ENCODE measurements at regions not wholly inside any gene's neighbourhood (a gene's known extent, or its start where the extent isn't known, plus 50 kb on each side); places are given as distances from the start of the nearest gene placed in this dataset.

DNA sequence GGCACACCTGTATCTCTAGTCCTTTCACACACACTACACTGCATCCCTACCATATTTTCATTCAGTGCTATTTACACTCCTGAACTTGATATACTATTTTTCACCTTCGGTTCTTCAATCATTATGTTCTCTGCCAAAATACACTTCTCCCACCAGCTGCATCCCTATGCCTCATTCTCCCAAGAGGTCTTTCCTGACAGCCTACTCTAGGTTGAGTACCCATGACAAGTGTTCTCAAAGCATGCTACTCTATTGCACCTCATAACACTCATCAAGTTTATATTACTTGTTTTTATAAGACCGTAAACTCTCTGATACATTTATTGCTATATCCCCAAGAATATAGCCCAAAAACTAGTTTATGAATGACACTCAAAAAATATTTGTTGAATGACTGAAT lies 549.5 kb downstream of the PYDC2 start:
- TF ChIP-seq ZNF274 (IDR thresholded peaks at IDR 0.05; ENCODE audit: low read depth, low read length), result no peak
- TF ChIP-seq YY1 (IDR thresholded peaks at IDR 0.05; ENCODE audit: insufficient read depth, insufficient read length), result no peak
- TF ChIP-seq SUZ12 (IDR thresholded peaks at IDR 0.05; ENCODE audit: extremely low read depth, insufficient read depth, insufficient read length), result no peak

All from NT2/D1 (cell line).